Fibroblast of the aortic adventitia (primary cell): ENCODE measurements at regions not wholly inside any gene's neighbourhood (a gene's known extent, or its start where the extent isn't known, plus 50 kb on each side); places are given as distances from the start of the nearest gene placed in this dataset.

Experiments
- DNase-seq: peaks from one replicate; pipeline ENCODE4 v3.0.0-alpha.2; 2010; ENCODE audit warnings: low read depth
- H3K4me3 ChIP-seq: 2 replicates; pipeline ENCODE4 v1.5.1; 2011; ENCODE audit warnings: low read depth, mild to moderate bottlenecking, control low read depth, low read length, moderate library complexity
- CTCF ChIP-seq: IDR thresholded peaks from 2 replicates; pipeline ENCODE4 v1.5.1; 2011; ENCODE audit warnings: mild to moderate bottlenecking, low read length, control low read depth, inconsistent platforms; ENCODE audit not compliant: insufficient read depth

DNA sequence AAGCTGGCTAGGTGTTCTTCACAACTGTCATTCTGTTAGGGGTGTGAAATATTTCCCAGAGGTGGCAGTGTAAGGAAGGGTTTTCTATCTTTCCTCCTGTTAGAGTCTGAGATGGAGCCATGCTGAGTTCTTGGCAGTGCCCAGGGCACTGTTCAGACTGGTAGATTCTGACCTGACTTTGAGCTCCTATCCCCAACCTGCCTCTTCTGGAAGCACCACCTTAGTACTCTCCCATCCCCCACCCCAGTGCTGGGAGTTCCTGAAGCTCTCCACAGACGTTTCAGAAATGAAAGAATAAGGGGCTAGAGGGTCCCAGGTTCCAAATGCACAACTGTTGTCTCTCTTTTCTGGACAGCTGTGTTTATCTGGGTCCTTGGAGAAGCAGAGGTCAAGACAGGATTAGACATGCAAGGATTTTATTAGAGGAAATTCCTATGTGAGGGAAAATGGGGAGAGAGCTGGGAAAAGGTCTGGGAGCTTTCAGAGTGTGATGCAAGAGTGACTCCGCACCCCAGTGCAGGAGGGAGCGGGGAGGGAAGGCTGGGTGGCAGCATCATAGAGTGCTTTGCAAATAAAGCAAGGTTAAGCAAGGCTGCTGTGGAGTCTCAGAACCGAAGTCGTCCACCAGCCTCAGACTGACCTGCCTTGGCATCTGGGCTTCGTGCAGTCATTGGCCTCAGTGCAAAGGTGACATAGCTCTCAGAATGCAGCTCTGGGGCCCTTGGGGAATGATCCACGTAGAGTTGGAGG, 75.5 kb downstream of the SLC4A3 start:
- peak; percentile 36 for DNase-seq
- no peak overlapping the region for H3K4me3 ChIP-seq
- no peak for TF ChIP-seq CTCF

DNA sequence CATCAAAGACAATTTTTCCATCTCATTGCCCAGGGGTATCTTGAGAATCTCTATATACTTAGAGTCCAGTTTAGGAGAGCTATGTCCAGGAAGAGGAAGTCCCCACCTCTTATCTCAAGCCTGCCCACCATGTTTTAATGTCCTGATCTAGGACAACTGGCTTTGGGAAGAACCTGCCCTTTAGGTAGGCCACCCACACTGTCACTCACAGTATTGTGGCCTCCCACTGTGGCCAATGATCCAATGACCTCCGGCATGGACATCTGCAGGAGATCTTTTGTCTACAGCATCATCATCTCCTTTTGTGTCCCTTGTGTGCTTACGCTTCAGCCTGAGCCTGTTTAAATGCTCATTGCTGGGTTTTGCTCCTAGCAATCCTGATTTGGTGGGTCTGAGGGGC, 77.4 kb downstream of the SLC4A3 start:
- TF ChIP-seq CTCF: no peak
- no peak overlapping the region for H3K4me3 ChIP-seq
- DNase-seq: no peak

- DNase-seq: peak; percentile 78
- no peak overlapping the region for H3K4me3 ChIP-seq
- no peak for TF ChIP-seq CTCF
Observed at GRCh38 chr2:219706823-219707281, 79.4 kb downstream of the SLC4A3 start.

GRCh38 chr2:219707496-219708285, 80.3 kb downstream of the SLC4A3 start:
- no peak overlapping the region for H3K4me3 ChIP-seq
- DNase-seq: no peak
- TF ChIP-seq CTCF: no peak

GRCh38 chr2:219709331-219709761, 81.9 kb downstream of the SLC4A3 start:
- no peak overlapping the region for H3K4me3 ChIP-seq
- TF ChIP-seq CTCF: no peak
- DNase-seq: no peak

GRCh38 chr2:219713110-219713509, 85.7 kb downstream of the SLC4A3 start:
- no peak overlapping the region for H3K4me3 ChIP-seq
- DNase-seq: peak; percentile 59
- TF ChIP-seq CTCF: no peak
